ENCODE measurements at regions not wholly inside any gene's neighbourhood (a gene's known extent, or its start where the extent isn't known, plus 50 kb on each side); places are given as distances from the start of the nearest gene placed in this dataset.
"Not testable (repeated sequence)": the region's sequence is repeated elsewhere in the genome, so short reads cannot be mapped to it uniquely, and the experiment has no call there.

DNA sequence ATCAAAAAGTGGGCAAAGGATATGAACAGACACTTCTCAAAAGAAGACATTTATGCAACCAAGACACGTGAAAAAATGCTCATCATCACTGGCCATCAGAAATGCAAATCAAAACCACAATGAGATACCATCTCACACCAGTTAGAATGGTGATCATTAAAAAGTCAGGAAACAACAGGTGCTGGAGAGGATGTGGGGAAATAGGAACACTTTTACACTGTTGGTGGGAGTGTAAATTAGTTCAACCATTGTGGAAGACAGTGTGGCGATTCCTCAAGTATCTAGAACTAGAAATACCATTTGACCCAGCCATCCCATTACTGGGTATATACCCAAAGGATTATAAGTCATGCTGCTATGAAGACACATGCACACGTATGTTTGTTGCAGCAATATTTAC lies 191.3 kb downstream of the POLR1F start:
- TF ChIP-seq POLR2A, POLR2AphosphoS5 (IDR thresholded peaks at IDR 0.05): not testable (repeated sequence)
- TF ChIP-seq, protein P1, sequence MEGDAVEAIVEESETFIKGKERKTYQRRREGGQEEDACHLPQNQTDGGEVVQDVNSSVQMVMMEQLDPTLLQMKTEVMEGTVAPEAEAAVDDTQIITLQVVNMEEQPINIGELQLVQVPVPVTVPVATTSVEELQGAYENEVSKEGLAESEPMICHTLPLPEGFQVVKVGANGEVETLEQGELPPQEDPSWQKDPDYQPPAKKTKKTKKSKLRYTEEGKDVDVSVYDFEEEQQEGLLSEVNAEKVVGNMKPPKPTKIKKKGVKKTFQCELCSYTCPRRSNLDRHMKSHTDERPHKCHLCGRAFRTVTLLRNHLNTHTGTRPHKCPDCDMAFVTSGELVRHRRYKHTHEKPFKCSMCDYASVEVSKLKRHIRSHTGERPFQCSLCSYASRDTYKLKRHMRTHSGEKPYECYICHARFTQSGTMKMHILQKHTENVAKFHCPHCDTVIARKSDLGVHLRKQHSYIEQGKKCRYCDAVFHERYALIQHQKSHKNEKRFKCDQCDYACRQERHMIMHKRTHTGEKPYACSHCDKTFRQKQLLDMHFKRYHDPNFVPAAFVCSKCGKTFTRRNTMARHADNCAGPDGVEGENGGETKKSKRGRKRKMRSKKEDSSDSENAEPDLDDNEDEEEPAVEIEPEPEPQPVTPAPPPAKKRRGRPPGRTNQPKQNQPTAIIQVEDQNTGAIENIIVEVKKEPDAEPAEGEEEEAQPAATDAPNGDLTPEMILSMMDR (IDR thresholded peaks at IDR 0.05) = not testable (repeated sequence)
